ENCODE measurements at regions not wholly inside any gene's neighbourhood (a gene's known extent, or its start where the extent isn't known, plus 50 kb on each side); places are given as distances from the start of the nearest gene placed in this dataset.
A peak's percentile ranks its signal among the peaks of the same experiment; 100 is the strongest.

- Histone ChIP-seq H3K36me3 (ENCODE audit: control insufficient read depth in 2 of 2, insufficient read depth in 2 of 2, low read length in 1 of 2) (no peaks in the 10 kb centered on the region), H3K4me3 (ENCODE audit: low read length in 2 of 2) (no peak overlapping the region), H3K9me3 (ENCODE audit: control insufficient read depth in 2 of 2, insufficient read depth in 1 of 2, low read length in 1 of 2) (peaks cover 0 to 4% of the 10 kb centered on the region in 2 donors), H3K27me3 (ENCODE audit: control insufficient read depth in 2 of 2, insufficient read depth in 1 of 2, low read length in 1 of 2) (no peaks in the 10 kb centered on the region), H3K27ac (ENCODE audit: low read depth in 1 of 2, low read length in 1 of 2) (peak overlapping the region; percentile 53 to 74), H3K4me1 (ENCODE audit: control insufficient read depth in 2 of 2, insufficient read depth in 2 of 2, low read length in 2 of 2) (peaks cover 35 to 77% of the 10 kb centered on the region in 2 donors)
- WGBS = 50% methylated on average over 12 of the region's 12 CpGs
- peak in 3 of 9 donors; percentile 35 to 61 (median 40) for DNase-seq (ENCODE audit: low read depth in 6 of 9, low spot score in 9 of 9)
Observed at GRCh38 chr2:62305421-62306176, 109.7 kb downstream of the B3GNT2 start.

GRCh38 chr2:62304429-62305417, 108.8 kb downstream of the B3GNT2 start:
- H3K9me3 ChIP-seq (ENCODE audit: control insufficient read depth in 2 of 2, insufficient read depth in 1 of 2, low read length in 1 of 2) = peaks cover 0 to 4% of the 10 kb centered on the region in 2 donors
- DNase-seq (ENCODE audit: low read depth in 6 of 9, low spot score in 9 of 9) = peak in 1 of 9 donors; percentile 55
- peak overlapping the region; percentile 46 to 74 for H3K27ac ChIP-seq (ENCODE audit: low read depth in 1 of 2, low read length in 1 of 2)
- no peak overlapping the region for H3K4me3 ChIP-seq (ENCODE audit: low read length in 2 of 2)
- H3K36me3 ChIP-seq (ENCODE audit: control insufficient read depth in 2 of 2, insufficient read depth in 2 of 2, low read length in 1 of 2) = no peaks in the 10 kb centered on the region
- H3K4me1 ChIP-seq (ENCODE audit: control insufficient read depth in 2 of 2, insufficient read depth in 2 of 2, low read length in 2 of 2) = peaks cover 29 to 69% of the 10 kb centered on the region in 2 donors
- 36% methylated on average over 13 of the region's 13 CpGs for WGBS
- H3K27me3 ChIP-seq (ENCODE audit: control insufficient read depth in 2 of 2, insufficient read depth in 1 of 2, low read length in 1 of 2) = no peaks in the 10 kb centered on the region

- WGBS = 45% methylated on average over 3 of the region's 3 CpGs
- Histone ChIP-seq H3K4me3 (ENCODE audit: low read length in 2 of 2) (no peak overlapping the region), H3K9me3 (ENCODE audit: control insufficient read depth in 2 of 2, insufficient read depth in 1 of 2, low read length in 1 of 2) (peaks cover 0 to 4% of the 10 kb centered on the region in 2 donors), H3K27me3 (ENCODE audit: control insufficient read depth in 2 of 2, insufficient read depth in 1 of 2, low read length in 1 of 2) (no peaks in the 10 kb centered on the region), H3K4me1 (ENCODE audit: control insufficient read depth in 2 of 2, insufficient read depth in 2 of 2, low read length in 2 of 2) (peaks cover 25 to 62% of the 10 kb centered on the region in 2 donors), H3K36me3 (ENCODE audit: control insufficient read depth in 2 of 2, insufficient read depth in 2 of 2, low read length in 1 of 2) (no peaks in the 10 kb centered on the region), H3K27ac (ENCODE audit: low read depth in 1 of 2, low read length in 1 of 2) (peak overlapping the region in 1 of 2 donors; percentile 47)
- peak in 1 of 9 donors; percentile 40 for DNase-seq (ENCODE audit: low read depth in 6 of 9, low spot score in 9 of 9)
Observed at GRCh38 chr2:62303788-62304187, 107.9 kb downstream of the B3GNT2 start.

GRCh38 chr2:62302631-62303435, 106.9 kb downstream of the B3GNT2 start:
- no peaks in the 10 kb centered on the region for H3K27me3 ChIP-seq (ENCODE audit: control insufficient read depth in 2 of 2, insufficient read depth in 1 of 2, low read length in 1 of 2)
- peaks cover 0 to 4% of the 10 kb centered on the region in 2 donors for H3K9me3 ChIP-seq (ENCODE audit: control insufficient read depth in 2 of 2, insufficient read depth in 1 of 2, low read length in 1 of 2)
- no peak overlapping the region for H3K4me3 ChIP-seq (ENCODE audit: low read length in 2 of 2)
- no peaks in the 10 kb centered on the region for H3K36me3 ChIP-seq (ENCODE audit: control insufficient read depth in 2 of 2, insufficient read depth in 2 of 2, low read length in 1 of 2)
- WGBS = 86% methylated on average over 6 of the region's 6 CpGs
- H3K4me1 ChIP-seq (ENCODE audit: control insufficient read depth in 2 of 2, insufficient read depth in 2 of 2, low read length in 2 of 2) = peaks cover 25 to 53% of the 10 kb centered on the region in 2 donors
- no peak for DNase-seq (ENCODE audit: low read depth in 6 of 9, low spot score in 9 of 9)
- peak overlapping the region in 1 of 2 donors; percentile 12 for H3K27ac ChIP-seq (ENCODE audit: low read depth in 1 of 2, low read length in 1 of 2)

GRCh38 chr2:62300925-62301324, 105.0 kb downstream of the B3GNT2 start:
- Histone ChIP-seq H3K4me3 (ENCODE audit: low read length in 2 of 2) (no peak overlapping the region), H3K4me1 (ENCODE audit: control insufficient read depth in 2 of 2, insufficient read depth in 2 of 2, low read length in 2 of 2) (peaks cover 22 to 34% of the 10 kb centered on the region in 2 donors), H3K27me3 (ENCODE audit: control insufficient read depth in 2 of 2, insufficient read depth in 1 of 2, low read length in 1 of 2) (no peaks in the 10 kb centered on the region), H3K36me3 (ENCODE audit: control insufficient read depth in 2 of 2, insufficient read depth in 2 of 2, low read length in 1 of 2) (no peaks in the 10 kb centered on the region), H3K9me3 (ENCODE audit: control insufficient read depth in 2 of 2, insufficient read depth in 1 of 2, low read length in 1 of 2) (peaks cover 0 to 4% of the 10 kb centered on the region in 2 donors), H3K27ac (ENCODE audit: low read depth in 1 of 2, low read length in 1 of 2) (no peak overlapping the region)
- no peak for DNase-seq (ENCODE audit: low read depth in 6 of 9, low spot score in 9 of 9)
- WGBS = 59% methylated on average over 4 of the region's 4 CpGs

GRCh38 chr2:62297624-62298010, 101.7 kb downstream of the B3GNT2 start:
- Histone ChIP-seq H3K4me1 (ENCODE audit: control insufficient read depth in 2 of 2, insufficient read depth in 2 of 2, low read length in 2 of 2) (peaks cover 0 to 17% of the 10 kb centered on the region in 2 donors), H3K27me3 (ENCODE audit: control insufficient read depth in 2 of 2, insufficient read depth in 1 of 2, low read length in 1 of 2) (no peaks in the 10 kb centered on the region), H3K4me3 (ENCODE audit: low read length in 2 of 2) (no peak overlapping the region), H3K27ac (ENCODE audit: low read depth in 1 of 2, low read length in 1 of 2) (no peak overlapping the region), H3K9me3 (ENCODE audit: control insufficient read depth in 2 of 2, insufficient read depth in 1 of 2, low read length in 1 of 2) (no peaks in the 10 kb centered on the region), H3K36me3 (ENCODE audit: control insufficient read depth in 2 of 2, insufficient read depth in 2 of 2, low read length in 1 of 2) (no peaks in the 10 kb centered on the region)
- no peak for DNase-seq (ENCODE audit: low read depth in 6 of 9, low spot score in 9 of 9)
- WGBS = 88% methylated on average over 3 of the region's 3 CpGs

GRCh38 chr2:62296832-62297623, 101.1 kb downstream of the B3GNT2 start:
- no peaks in the 10 kb centered on the region for H3K27me3 ChIP-seq (ENCODE audit: control insufficient read depth in 2 of 2, insufficient read depth in 1 of 2, low read length in 1 of 2)
- 92% methylated on average over 8 of the region's 8 CpGs for WGBS
- H3K4me3 ChIP-seq (ENCODE audit: low read length in 2 of 2) = no peak overlapping the region
- DNase-seq (ENCODE audit: low read depth in 6 of 9, low spot score in 9 of 9) = no peak
- no peaks in the 10 kb centered on the region for H3K36me3 ChIP-seq (ENCODE audit: control insufficient read depth in 2 of 2, insufficient read depth in 2 of 2, low read length in 1 of 2)
- H3K9me3 ChIP-seq (ENCODE audit: control insufficient read depth in 2 of 2, insufficient read depth in 1 of 2, low read length in 1 of 2) = no peaks in the 10 kb centered on the region
- H3K4me1 ChIP-seq (ENCODE audit: control insufficient read depth in 2 of 2, insufficient read depth in 2 of 2, low read length in 2 of 2) = peaks cover 0 to 21% of the 10 kb centered on the region in 2 donors
- no peak overlapping the region for H3K27ac ChIP-seq (ENCODE audit: low read depth in 1 of 2, low read length in 1 of 2)

Data from thymus (tissue), 11 donors.